Liver (tissue), 7 donors: ENCODE measurements at regions not wholly inside any gene's neighbourhood (a gene's known extent, or its start where the extent isn't known, plus 50 kb on each side); places are given as distances from the start of the nearest gene placed in this dataset.

Experiments used
- DNase-seq: peaks from one replicate; pipeline ENCODE4 v3.0.0-alpha.2; 2017; ENCODE audit warnings: low spot score
- H3K27ac ChIP-seq, 2 donors: one replicate each; pipeline ENCODE4 v1.7.0; 2013; ENCODE audit warnings: inconsistent platforms in 2 of 2, low read length in 2 of 2, control low read depth in 1 of 2, low read depth in 1 of 2, mild to moderate bottlenecking in 1 of 2
- H3K27me3 ChIP-seq, 4 donors: one replicate each; pipeline versions ENCODE4 v1.6.1 to v1.7.0; 2013; ENCODE audit warnings: low read length in 3 of 4, inconsistent platforms in 1 of 4, mild to moderate bottlenecking in 1 of 4, moderate library complexity in 1 of 4; ENCODE audit not compliant: control insufficient read depth in 4 of 4, insufficient read depth in 4 of 4
- H3K36me3 ChIP-seq, 4 donors: one replicate each; pipeline versions ENCODE4 v1.6.1 to v1.7.0; 2013; ENCODE audit warnings: low read length in 3 of 4, mild to moderate bottlenecking in 3 of 4, low read depth in 1 of 4, moderate library complexity in 1 of 4; ENCODE audit not compliant: control insufficient read depth in 4 of 4, insufficient read depth in 3 of 4
- H3K4me1 ChIP-seq, 4 donors: one replicate each; pipeline versions ENCODE4 v1.6.1 to v1.7.0; 2013; ENCODE audit warnings: low read length in 3 of 4, mild to moderate bottlenecking in 3 of 4, moderate library complexity in 1 of 4; ENCODE audit not compliant: control insufficient read depth in 4 of 4, insufficient read depth in 4 of 4
- H3K4me3 ChIP-seq, 3 donors: one replicate each; pipeline versions ENCODE4 v1.6.1 to v1.7.0; 2013; ENCODE audit warnings: low read length in 3 of 3, control low read depth in 1 of 3, low read depth in 1 of 3, mild to moderate bottlenecking in 1 of 3
- H3K9ac ChIP-seq, 2 donors: one replicate each; pipeline ENCODE4 v1.7.0; 2013; ENCODE audit warnings: low read length in 2 of 2, mild to moderate bottlenecking in 2 of 2, moderate library complexity in 2 of 2, control low read depth in 1 of 2, low read depth in 1 of 2
- H3K9me3 ChIP-seq, 4 donors: one replicate each; pipeline versions ENCODE4 v1.6.1 to v1.7.0; 2013; ENCODE audit warnings: low read length in 3 of 4; ENCODE audit not compliant: control insufficient read depth in 4 of 4
- FOXA1 ChIP-seq: IDR thresholded peaks from 2 replicates; pipeline ENCODE4 v1.6.1; 2016; ENCODE audit warnings: antibody characterized with exemption
- FOXA2 ChIP-seq: IDR thresholded peaks from 2 replicates; pipeline ENCODE4 v1.6.1; 2016; ENCODE audit warnings: antibody characterized with exemption
- GABPA ChIP-seq, 2 donors: IDR thresholded peaks in 1 of 2; conservative IDR thresholded peaks in 1 of 2; 2 replicates each; pipeline ENCODE4 v1.6.1; 2016; ENCODE audit warnings: antibody characterized with exemption in 2 of 2, mild to moderate bottlenecking in 1 of 2, moderate library complexity in 1 of 2
- HNF4A ChIP-seq, 2 donors: conservative IDR thresholded peaks; 2 replicates each; pipeline ENCODE4 v1.6.1; 2016; ENCODE audit warnings: antibody characterized with exemption in 2 of 2, mild to moderate bottlenecking in 2 of 2
- HNF4G ChIP-seq: IDR thresholded peaks from 2 replicates; pipeline ENCODE4 v1.6.1; 2016; ENCODE audit warnings: antibody characterized with exemption
- MAX ChIP-seq: IDR thresholded peaks from 2 replicates; pipeline ENCODE4 v1.6.1; 2016; ENCODE audit warnings: antibody characterized with exemption
- NR2F2 ChIP-seq: IDR thresholded peaks from 2 replicates; pipeline ENCODE4 v1.6.1; 2016; ENCODE audit warnings: antibody characterized with exemption
- RAD21 ChIP-seq, 2 donors: IDR thresholded peaks; 2 replicates each; pipeline ENCODE4 v1.6.1; 2016; ENCODE audit warnings: antibody characterized with exemption in 2 of 2, mild to moderate bottlenecking in 2 of 2
- REST ChIP-seq: IDR thresholded peaks from 2 replicates; pipeline ENCODE4 v1.6.1; 2016; ENCODE audit warnings: antibody characterized with exemption, mild to moderate bottlenecking
- RXRA ChIP-seq, 2 donors: IDR thresholded peaks; 2 replicates each; pipeline ENCODE4 v1.6.1; 2017 to 2018; ENCODE audit warnings: antibody characterized with exemption in 2 of 2, mild to moderate bottlenecking in 1 of 2
- TAF1 ChIP-seq: conservative IDR thresholded peaks from 2 replicates; pipeline ENCODE4 v1.6.1; 2016; ENCODE audit warnings: antibody characterized with exemption, mild to moderate bottlenecking
- YY1 ChIP-seq: IDR thresholded peaks from 2 replicates; pipeline ENCODE4 v1.6.1; 2016; ENCODE audit warnings: antibody characterized with exemption, mild to moderate bottlenecking
- ZBTB33 ChIP-seq: IDR thresholded peaks from 2 replicates; pipeline ENCODE4 v1.6.1; 2016; ENCODE audit warnings: antibody characterized with exemption
- WGBS: extraction: QIAGEN DNeasy Blood & Tissue Kit; methylation state at CpG from one replicate; pipeline ENCODE4 v1.1.7; 2013; 5-methylcytosine and 5-hydroxymethylcytosine counted together
- donor health status: healthy.
- donor health status: healthy.
- donor health status: healthy.
- donor health status: healthy.

GRCh38 chr13:109548374-109548773, 238.0 kb downstream of the IRS2 start:
- H3K27me3 ChIP-seq = no peaks in the 10 kb centered on the region
- H3K36me3 ChIP-seq = no peaks in the 10 kb centered on the region
- no peak overlapping the region for H3K27ac ChIP-seq
- no peak overlapping the region for H3K9ac ChIP-seq
- no peaks in the 10 kb centered on the region for H3K4me1 ChIP-seq
- WGBS = 80% methylated on average over 3 of the region's 3 CpGs
- no peak overlapping the region for H3K4me3 ChIP-seq
- no peaks in the 10 kb centered on the region for H3K9me3 ChIP-seq
- TF ChIP-seq MAX (no peak), REST (no peak), YY1 (no peak)
- DNase-seq = no peak

GRCh38 chr13:109547942-109548341, 238.4 kb downstream of the IRS2 start:
- Histone ChIP-seq H3K9me3 (no peaks in the 10 kb centered on the region), H3K4me1 (no peaks in the 10 kb centered on the region), H3K36me3 (no peaks in the 10 kb centered on the region), H3K27ac (no peak overlapping the region), H3K27me3 (no peaks in the 10 kb centered on the region), H3K9ac (no peak overlapping the region), H3K4me3 (no peak overlapping the region)
- WGBS = 86% methylated on average over 5 of the region's 5 CpGs
- DNase-seq = no peak
- TF ChIP-seq HNF4G = no peak
- no peak for TF ChIP-seq HNF4A (conservative IDR thresholded peaks at IDR 0.05)
- TF ChIP-seq NR2F2 = no peak
- TF ChIP-seq GABPA (IDR thresholded peaks at IDR 0.05 in 1 of 2, conservative IDR thresholded peaks at IDR 0.05 in 1 of 2) = no peak
- TF ChIP-seq FOXA2 = no peak
- TF ChIP-seq FOXA1 = no peak
- TF ChIP-seq ZBTB33 = no peak
- no peak for TF ChIP-seq TAF1

GRCh38 chr13:109545931-109546330, 240.5 kb downstream of the IRS2 start:
- H3K4me1 ChIP-seq = no peaks in the 10 kb centered on the region
- H3K36me3 ChIP-seq = no peaks in the 10 kb centered on the region
- no peaks in the 10 kb centered on the region for H3K9me3 ChIP-seq
- H3K4me3 ChIP-seq = no peak overlapping the region
- no peak overlapping the region for H3K9ac ChIP-seq
- no peak overlapping the region for H3K27ac ChIP-seq
- H3K27me3 ChIP-seq = no peaks in the 10 kb centered on the region
- DNase-seq = no peak
- WGBS = 80% methylated on average over 6 of the region's 6 CpGs
- TF ChIP-seq TAF1 (no peak), HNF4G (no peak), RXRA (IDR thresholded peaks at IDR 0.05) (no peak), NR2F2 (no peak), RAD21 (IDR thresholded peaks at IDR 0.05) (no peak), MAX (no peak)
